ENCODE measurements at regions not wholly inside any gene's neighbourhood (a gene's known extent, or its start where the extent isn't known, plus 50 kb on each side); places are given as distances from the start of the nearest gene placed in this dataset.
A peak's percentile ranks its signal among the peaks of the same experiment; 100 is the strongest.

- Histone ChIP-seq H3K27me3 (ENCODE audit: control insufficient read depth in 1 of 2, insufficient read depth in 2 of 2, low read length in 2 of 2) (no peaks in the 10 kb centered on the region), H3K4me1 (ENCODE audit: insufficient read depth, low read length) (no peaks in the 10 kb centered on the region), H3K27ac (ENCODE audit: low read depth, low read length) (no peak overlapping the region), H3K9ac (ENCODE audit: low read length) (no peak overlapping the region), H3K36me3 (ENCODE audit: insufficient read depth, low read length) (no peaks in the 10 kb centered on the region), H3K9me3 (ENCODE audit: low read length) (no peaks in the 10 kb centered on the region), H3K4me3 (ENCODE audit: low read depth in 1 of 2, low read length in 2 of 2) (no peak overlapping the region)
Measured at GRCh38 chr2:58436872-58437271, 195.7 kb upstream of the FANCL start.

- Histone ChIP-seq H3K9ac (ENCODE audit: low read length) (no peak overlapping the region), H3K27ac (ENCODE audit: low read depth, low read length) (no peak overlapping the region), H3K4me1 (ENCODE audit: insufficient read depth, low read length) (no peaks in the 10 kb centered on the region), H3K9me3 (ENCODE audit: low read length) (no peaks in the 10 kb centered on the region), H3K4me3 (ENCODE audit: low read depth in 1 of 2, low read length in 2 of 2) (no peak overlapping the region), H3K27me3 (ENCODE audit: control insufficient read depth in 1 of 2, insufficient read depth in 2 of 2, low read length in 2 of 2) (no peaks in the 10 kb centered on the region), H3K36me3 (ENCODE audit: insufficient read depth, low read length) (no peaks in the 10 kb centered on the region)
Measured at GRCh38 chr2:58435246-58435645, 194.1 kb upstream of the FANCL start.

- H3K4me1 ChIP-seq (ENCODE audit: insufficient read depth, low read length): no peaks in the 10 kb centered on the region
- H3K36me3 ChIP-seq (ENCODE audit: insufficient read depth, low read length): no peaks in the 10 kb centered on the region
- H3K27me3 ChIP-seq (ENCODE audit: control insufficient read depth in 1 of 2, insufficient read depth in 2 of 2, low read length in 2 of 2): no peaks in the 10 kb centered on the region
- H3K4me3 ChIP-seq (ENCODE audit: low read depth in 1 of 2, low read length in 2 of 2): no peak overlapping the region
- H3K9me3 ChIP-seq (ENCODE audit: low read length): no peaks in the 10 kb centered on the region
- H3K27ac ChIP-seq (ENCODE audit: low read depth, low read length): no peak overlapping the region
- H3K9ac ChIP-seq (ENCODE audit: low read length): no peak overlapping the region
Measured at GRCh38 chr2:58434692-58435091, 193.6 kb upstream of the FANCL start.

- no peak overlapping the region for H3K4me3 ChIP-seq (ENCODE audit: low read depth in 1 of 2, low read length in 2 of 2)
- H3K36me3 ChIP-seq (ENCODE audit: insufficient read depth, low read length): no peaks in the 10 kb centered on the region
- no peaks in the 10 kb centered on the region for H3K27me3 ChIP-seq (ENCODE audit: control insufficient read depth in 1 of 2, insufficient read depth in 2 of 2, low read length in 2 of 2)
- H3K9ac ChIP-seq (ENCODE audit: low read length): no peak overlapping the region
- H3K4me1 ChIP-seq (ENCODE audit: insufficient read depth, low read length): peaks cover 4% of the 10 kb centered on the region
- no peak overlapping the region for H3K27ac ChIP-seq (ENCODE audit: low read depth, low read length)
- H3K9me3 ChIP-seq (ENCODE audit: low read length): no peaks in the 10 kb centered on the region
Measured at GRCh38 chr2:58432491-58433170, 191.5 kb upstream of the FANCL start.

- Histone ChIP-seq H3K9me3 (ENCODE audit: low read length) (no peaks in the 10 kb centered on the region), H3K4me3 (ENCODE audit: low read depth in 1 of 2, low read length in 2 of 2) (no peak overlapping the region), H3K36me3 (ENCODE audit: insufficient read depth, low read length) (no peaks in the 10 kb centered on the region), H3K27me3 (ENCODE audit: control insufficient read depth in 1 of 2, insufficient read depth in 2 of 2, low read length in 2 of 2) (no peaks in the 10 kb centered on the region), H3K9ac (ENCODE audit: low read length) (no peak overlapping the region), H3K4me1 (ENCODE audit: insufficient read depth, low read length) (peaks cover 10% of the 10 kb centered on the region), H3K27ac (ENCODE audit: low read depth, low read length) (no peak overlapping the region)
Measured at GRCh38 chr2:58429014-58429875, 188.1 kb upstream of the FANCL start.

- H3K9ac ChIP-seq (ENCODE audit: low read length): no peak overlapping the region
- H3K4me3 ChIP-seq (ENCODE audit: low read depth in 1 of 2, low read length in 2 of 2): peak overlapping the region; percentile 44 to 54
- H3K36me3 ChIP-seq (ENCODE audit: insufficient read depth, low read length): no peaks in the 10 kb centered on the region
- no peaks in the 10 kb centered on the region for H3K27me3 ChIP-seq (ENCODE audit: control insufficient read depth in 1 of 2, insufficient read depth in 2 of 2, low read length in 2 of 2)
- no peaks in the 10 kb centered on the region for H3K9me3 ChIP-seq (ENCODE audit: low read length)
- H3K4me1 ChIP-seq (ENCODE audit: insufficient read depth, low read length): peaks cover 10% of the 10 kb centered on the region
- H3K27ac ChIP-seq (ENCODE audit: low read depth, low read length): no peak overlapping the region
Measured at GRCh38 chr2:58428096-58429013, 187.2 kb upstream of the FANCL start.

- no peak overlapping the region for H3K27ac ChIP-seq (ENCODE audit: low read depth, low read length)
- H3K4me3 ChIP-seq (ENCODE audit: low read depth in 1 of 2, low read length in 2 of 2): peak overlapping the region; percentile 44 to 54
- H3K9ac ChIP-seq (ENCODE audit: low read length): no peak overlapping the region
- no peaks in the 10 kb centered on the region for H3K27me3 ChIP-seq (ENCODE audit: control insufficient read depth in 1 of 2, insufficient read depth in 2 of 2, low read length in 2 of 2)
- no peaks in the 10 kb centered on the region for H3K36me3 ChIP-seq (ENCODE audit: insufficient read depth, low read length)
- peaks cover 10% of the 10 kb centered on the region for H3K4me1 ChIP-seq (ENCODE audit: insufficient read depth, low read length)
- no peaks in the 10 kb centered on the region for H3K9me3 ChIP-seq (ENCODE audit: low read length)
Measured at GRCh38 chr2:58427572-58428095, 186.5 kb upstream of the FANCL start.

- no peak overlapping the region for H3K9ac ChIP-seq (ENCODE audit: low read length)
- H3K27ac ChIP-seq (ENCODE audit: low read depth, low read length): no peak overlapping the region
- no peak overlapping the region for H3K4me3 ChIP-seq (ENCODE audit: low read depth in 1 of 2, low read length in 2 of 2)
- no peaks in the 10 kb centered on the region for H3K36me3 ChIP-seq (ENCODE audit: insufficient read depth, low read length)
- H3K9me3 ChIP-seq (ENCODE audit: low read length): no peaks in the 10 kb centered on the region
- no peaks in the 10 kb centered on the region for H3K27me3 ChIP-seq (ENCODE audit: control insufficient read depth in 1 of 2, insufficient read depth in 2 of 2, low read length in 2 of 2)
- H3K4me1 ChIP-seq (ENCODE audit: insufficient read depth, low read length): peaks cover 10% of the 10 kb centered on the region
Measured at GRCh38 chr2:58425368-58425767, 184.2 kb upstream of the FANCL start.

- H3K4me1 ChIP-seq (ENCODE audit: insufficient read depth, low read length): no peaks in the 10 kb centered on the region
- no peak overlapping the region for H3K27ac ChIP-seq (ENCODE audit: low read depth, low read length)
- H3K27me3 ChIP-seq (ENCODE audit: control insufficient read depth in 1 of 2, insufficient read depth in 2 of 2, low read length in 2 of 2): no peaks in the 10 kb centered on the region
- no peaks in the 10 kb centered on the region for H3K9me3 ChIP-seq (ENCODE audit: low read length)
- no peak overlapping the region for H3K4me3 ChIP-seq (ENCODE audit: low read depth in 1 of 2, low read length in 2 of 2)
- H3K36me3 ChIP-seq (ENCODE audit: insufficient read depth, low read length): no peaks in the 10 kb centered on the region
- no peak overlapping the region for H3K9ac ChIP-seq (ENCODE audit: low read length)
Measured at GRCh38 chr2:58419983-58420382, 178.9 kb upstream of the FANCL start.

GRCh38 chr2:58416696-58417095 is 175.6 kb upstream of the FANCL start:
- H3K27me3 ChIP-seq (ENCODE audit: control insufficient read depth in 1 of 2, insufficient read depth in 2 of 2, low read length in 2 of 2): no peaks in the 10 kb centered on the region
- H3K4me3 ChIP-seq (ENCODE audit: low read depth in 1 of 2, low read length in 2 of 2): no peak overlapping the region
- H3K27ac ChIP-seq (ENCODE audit: low read depth, low read length): no peak overlapping the region
- no peak overlapping the region for H3K9ac ChIP-seq (ENCODE audit: low read length)
- H3K9me3 ChIP-seq (ENCODE audit: low read length): no peaks in the 10 kb centered on the region
- no peaks in the 10 kb centered on the region for H3K36me3 ChIP-seq (ENCODE audit: insufficient read depth, low read length)
- H3K4me1 ChIP-seq (ENCODE audit: insufficient read depth, low read length): no peaks in the 10 kb centered on the region

- no peak overlapping the region for H3K4me3 ChIP-seq (ENCODE audit: low read depth in 1 of 2, low read length in 2 of 2)
- no peaks in the 10 kb centered on the region for H3K4me1 ChIP-seq (ENCODE audit: insufficient read depth, low read length)
- no peak overlapping the region for H3K9ac ChIP-seq (ENCODE audit: low read length)
- no peaks in the 10 kb centered on the region for H3K27me3 ChIP-seq (ENCODE audit: control insufficient read depth in 1 of 2, insufficient read depth in 2 of 2, low read length in 2 of 2)
- no peak overlapping the region for H3K27ac ChIP-seq (ENCODE audit: low read depth, low read length)
- H3K9me3 ChIP-seq (ENCODE audit: low read length): no peaks in the 10 kb centered on the region
- no peaks in the 10 kb centered on the region for H3K36me3 ChIP-seq (ENCODE audit: insufficient read depth, low read length)
Measured at GRCh38 chr2:58414506-58414905, 173.4 kb upstream of the FANCL start.

Data from muscle layer of colon (tissue), 2 donors.